NCI-H146 (cell line): ENCODE measurements at regions not wholly inside any gene's neighbourhood (a gene's known extent, or its start where the extent isn't known, plus 50 kb on each side); places are given as distances from the start of the nearest gene placed in this dataset.

ENCODE experiments used
- DNase-seq: peaks from one replicate; lab custom pipeline; 2025; lab: John Stamatoyannopoulos, UW

DNA sequence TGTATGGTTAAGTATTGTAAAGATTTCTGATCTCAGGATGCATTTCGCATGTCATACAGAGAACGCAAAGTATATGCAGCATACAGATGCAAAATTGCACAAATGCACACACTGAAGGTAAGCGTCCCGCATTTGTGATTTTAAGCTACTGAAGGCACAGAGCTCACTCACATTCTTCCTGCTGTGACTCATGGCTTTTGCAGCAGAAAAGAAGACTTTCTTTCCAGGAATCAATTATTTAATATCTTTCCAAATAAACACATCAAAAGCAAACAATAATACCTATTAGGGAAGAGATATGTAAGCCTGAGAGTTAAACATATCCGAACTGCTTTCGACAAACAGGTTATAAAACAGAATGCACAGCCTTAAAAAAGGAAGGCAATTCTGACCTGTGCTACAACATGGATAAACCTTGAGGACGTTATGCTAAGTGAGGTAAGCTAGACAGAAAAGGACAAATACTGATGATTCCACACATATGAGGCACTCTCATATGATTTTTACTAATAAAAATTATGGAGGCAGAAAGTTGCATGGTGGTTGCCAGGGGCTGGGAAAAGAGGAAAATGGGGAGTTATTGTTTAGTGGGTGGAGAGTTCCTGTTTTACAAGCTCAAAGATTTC is 109.0 kb downstream of the TFAP2A start:
- DNase-seq = no peak

GRCh38 chr6:10303608-10304506 is 111.0 kb downstream of the TFAP2A start:
- no peak for DNase-seq

DNA sequence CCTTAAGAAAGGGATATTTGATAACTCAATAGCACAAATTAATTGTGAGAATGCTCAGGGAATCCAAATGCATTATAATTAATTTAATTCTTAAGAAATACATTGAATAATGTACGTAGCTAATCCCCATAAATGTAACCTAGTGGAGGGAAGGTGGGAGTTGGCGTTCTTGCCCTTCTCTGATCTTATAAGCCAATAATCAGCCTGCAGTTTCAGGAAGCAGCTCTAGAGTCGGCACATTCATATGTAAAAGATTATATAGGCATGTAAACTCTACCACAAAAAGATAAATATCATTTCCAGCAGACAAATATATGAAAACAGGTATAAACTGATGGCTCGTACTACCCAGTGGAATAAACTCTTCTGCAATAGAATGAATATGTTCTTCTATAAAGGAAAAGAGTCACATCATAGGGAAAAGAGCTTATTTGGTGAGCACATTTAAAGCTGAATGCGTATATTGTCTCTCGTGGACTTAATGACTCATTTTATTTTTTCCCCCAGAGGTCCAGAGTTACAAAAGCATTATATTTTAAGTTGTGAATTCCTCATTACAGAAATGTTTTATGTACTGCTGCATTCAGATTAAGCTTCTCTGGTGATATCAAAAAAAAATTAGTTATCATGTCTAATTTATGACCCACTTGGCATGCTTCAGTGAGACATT is 112.2 kb downstream of the TFAP2A start:
- DNase-seq = no peak

DNA sequence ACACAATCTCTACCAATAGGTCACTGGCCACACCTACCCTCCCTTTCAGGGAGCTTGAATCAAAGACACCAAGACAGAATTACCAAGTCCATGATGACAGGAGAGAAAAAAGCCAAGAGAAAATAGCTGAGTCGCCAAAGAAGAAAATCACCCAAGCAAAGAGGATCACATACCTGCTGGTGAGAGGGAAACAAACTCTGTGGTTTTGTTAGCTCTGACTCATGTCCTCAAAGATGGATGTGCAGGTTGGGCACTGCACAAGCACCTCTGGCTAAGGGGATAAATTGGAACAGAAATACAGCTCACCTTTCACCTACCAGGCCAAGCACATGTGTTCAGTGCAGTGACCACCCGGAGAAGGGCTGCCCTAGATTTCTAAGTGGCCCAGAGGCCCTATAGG is 114.8 kb downstream of the TFAP2A start:
- no peak for DNase-seq

- DNase-seq = no peak
Observed at GRCh38 chr6:10297832-10298231, 117.0 kb downstream of the TFAP2A start.

- no peak for DNase-seq
Observed at GRCh38 chr6:10278746-10279145, 136.1 kb downstream of the TFAP2A start.

DNA sequence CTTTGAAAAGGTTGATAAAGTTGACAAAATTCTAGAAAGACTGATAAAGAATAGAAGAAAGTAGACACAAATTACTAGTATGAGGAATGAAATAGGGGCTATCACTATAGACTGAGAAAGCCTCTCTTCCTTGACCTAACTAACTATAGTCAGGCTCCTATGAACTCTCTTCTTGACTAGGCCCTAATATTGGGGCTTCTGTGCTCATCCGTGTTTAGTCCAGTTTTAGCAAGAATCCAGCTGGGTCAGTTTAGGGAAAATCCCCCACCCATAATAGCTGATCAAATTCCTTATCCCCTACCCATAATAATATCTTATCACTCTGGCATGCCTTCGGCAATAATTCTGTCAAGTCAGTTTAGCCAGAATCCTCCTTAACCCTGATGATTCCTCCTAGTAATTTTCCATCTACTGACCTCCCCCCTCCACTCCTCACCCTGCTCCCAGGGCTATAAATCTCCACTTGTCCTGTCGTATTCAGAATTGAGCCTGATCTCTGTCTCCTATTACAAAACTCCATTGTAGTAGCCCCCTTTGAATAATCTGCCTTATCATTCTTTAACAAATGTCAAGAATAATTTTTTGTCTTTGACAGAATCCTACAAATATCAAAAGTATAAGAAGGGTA is 138.1 kb downstream of the TFAP2A start:
- DNase-seq = no peak

DNA sequence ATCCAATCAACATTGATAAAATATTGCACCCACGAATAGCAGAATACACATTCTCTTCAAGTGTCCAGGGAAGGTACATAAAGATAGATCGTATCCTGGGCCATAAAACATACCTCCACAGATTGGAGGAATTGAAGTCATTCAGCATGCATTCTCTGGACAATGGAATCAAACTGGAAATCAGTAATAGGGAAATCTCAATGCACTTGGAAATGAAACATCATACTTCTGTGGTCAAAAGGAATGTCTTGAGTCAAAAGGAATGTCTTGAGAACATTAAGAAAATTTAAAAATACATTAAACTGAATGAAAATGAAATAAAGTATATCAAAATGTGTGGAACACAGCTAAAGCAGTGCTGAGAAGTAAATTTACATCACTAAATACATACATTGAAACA is 138.8 kb downstream of the TFAP2A start:
- DNase-seq = no peak

DNA sequence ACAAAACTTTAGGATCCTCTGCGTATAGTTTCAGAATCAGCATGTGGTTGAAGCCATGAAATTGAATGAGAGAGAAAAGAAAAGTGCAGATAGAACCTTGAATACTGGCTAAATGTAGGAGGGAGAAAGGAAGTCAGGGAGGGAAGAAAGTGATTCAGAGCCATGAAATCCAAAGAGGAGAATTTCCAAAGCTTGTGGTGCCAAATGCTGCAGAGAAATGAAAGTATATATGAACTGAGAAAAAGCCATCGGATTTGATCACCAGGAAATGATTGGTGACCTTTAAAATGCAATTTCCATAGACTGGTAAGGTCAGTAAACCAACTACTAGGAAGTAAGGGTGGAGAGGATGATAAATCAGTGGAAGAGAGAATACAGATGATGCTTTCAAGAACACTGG is 142.3 kb downstream of the TFAP2A start:
- no peak for DNase-seq

GRCh38 chr6:10271982-10272381 is 142.9 kb downstream of the TFAP2A start:
- DNase-seq = peak; percentile 10

DNA sequence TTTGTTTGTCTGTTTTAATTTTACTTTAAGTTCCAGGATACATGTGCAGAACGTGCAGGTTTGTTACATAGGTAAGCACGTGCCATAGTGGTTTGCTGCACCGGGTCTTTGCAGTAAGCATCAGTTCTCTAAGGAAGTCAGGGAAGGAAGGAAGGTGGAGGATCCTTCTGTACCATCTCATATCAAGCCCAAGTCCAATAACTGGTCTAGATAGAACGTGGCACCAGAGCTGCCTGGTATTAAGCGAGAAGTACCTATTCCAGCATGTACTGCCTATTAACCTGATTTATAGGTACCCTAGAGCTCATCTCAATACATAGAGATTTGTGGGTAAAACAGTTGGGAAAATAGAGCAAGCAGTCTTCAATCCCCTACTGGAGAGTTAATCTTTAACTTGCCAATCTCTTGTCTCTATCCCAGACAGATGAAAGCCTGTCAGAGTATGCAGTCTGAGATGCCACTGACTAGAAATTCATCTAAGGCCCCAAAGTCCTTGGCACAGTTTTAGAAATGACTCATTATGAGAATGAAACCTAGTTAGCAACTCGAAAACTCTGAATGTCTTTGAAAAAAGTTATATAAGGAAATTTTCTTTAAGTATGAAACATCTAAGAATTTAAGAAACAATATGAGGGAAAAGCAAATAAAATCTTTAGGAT is 144.9 kb downstream of the TFAP2A start:
- DNase-seq = no peak

DNA sequence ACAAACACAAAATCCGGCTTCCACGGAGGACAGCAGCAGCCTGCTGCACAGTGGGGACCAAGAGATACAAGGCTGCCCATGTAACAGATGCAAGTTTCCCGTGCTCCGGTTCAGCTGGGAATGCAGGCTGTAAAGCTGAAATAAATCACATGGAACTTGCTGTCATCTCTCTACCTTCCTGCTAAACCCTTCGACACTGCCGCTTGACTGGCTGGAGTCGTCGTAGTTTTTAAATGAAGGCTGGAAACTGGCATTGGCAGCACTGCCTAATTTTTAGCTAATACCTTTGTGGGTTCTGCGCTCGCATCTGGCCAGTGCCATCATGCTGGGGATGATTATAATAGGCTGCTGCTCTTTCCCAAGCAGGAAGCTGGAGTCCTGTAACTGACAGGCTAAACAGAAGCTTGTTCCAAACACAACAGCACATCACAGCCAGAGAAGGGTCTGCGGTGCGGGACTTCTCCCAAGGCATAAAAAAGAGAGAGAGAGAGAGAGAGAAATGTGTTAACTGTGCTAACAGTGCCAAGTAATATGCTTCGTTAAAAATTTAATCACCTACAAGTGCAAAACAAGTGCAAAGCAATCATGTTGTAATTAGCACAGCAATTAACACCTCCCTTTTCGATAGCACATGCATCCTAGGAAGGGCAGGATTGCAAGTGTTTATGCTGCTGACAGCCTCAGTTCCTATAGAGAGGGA is 146.1 kb downstream of the TFAP2A start:
- peak; percentile 63 for DNase-seq

GRCh38 chr6:10268111-10268510 is 146.8 kb downstream of the TFAP2A start:
- DNase-seq = peak; percentile 32

DNA sequence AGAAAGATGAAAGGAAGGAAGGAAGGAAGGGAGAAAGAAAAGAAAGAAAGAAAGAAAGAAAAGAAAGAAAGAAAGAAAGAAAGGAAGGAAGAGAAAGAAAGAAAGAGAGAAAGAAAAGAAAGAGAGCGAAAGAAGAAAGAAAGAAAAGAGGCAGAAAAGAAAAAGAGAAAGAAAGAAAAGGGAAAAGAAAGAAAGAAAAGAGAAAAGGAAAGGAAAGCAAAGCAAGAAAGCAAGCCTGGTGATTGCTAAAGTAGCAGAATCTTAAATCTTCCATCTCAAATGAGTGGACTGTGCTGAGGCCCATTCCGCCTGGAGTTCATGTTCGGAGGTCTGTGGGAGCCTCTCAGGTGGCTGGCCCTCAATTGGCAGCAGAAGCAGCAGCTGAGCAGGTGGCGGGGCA is 148.4 kb downstream of the TFAP2A start:
- DNase-seq = no peak

GRCh38 chr6:10266061-10266460 is 148.8 kb downstream of the TFAP2A start:
- DNase-seq = no peak

DNA sequence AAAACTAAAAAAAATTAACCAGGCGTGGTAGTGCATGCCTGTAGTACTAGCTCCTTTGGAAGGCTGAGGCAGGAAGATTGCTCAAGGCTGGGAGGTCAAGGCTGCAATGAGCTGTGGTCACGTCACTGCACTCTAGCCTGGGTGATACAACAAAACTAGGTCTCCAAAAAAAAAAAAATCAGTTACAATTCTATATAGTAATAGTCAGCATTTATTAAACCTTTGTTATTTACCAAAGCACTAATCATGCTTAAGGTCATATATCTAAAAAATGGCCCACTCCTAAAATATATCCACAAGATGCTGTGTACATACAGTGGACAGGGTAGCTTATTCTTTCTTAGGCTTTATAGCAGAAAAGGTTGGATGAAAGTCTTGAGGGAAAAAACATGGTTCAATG is 152.4 kb downstream of the TFAP2A start:
- DNase-seq = no peak

- no peak for DNase-seq
Observed at GRCh38 chr6:10259671-10260070, 155.2 kb downstream of the TFAP2A start.

- no peak for DNase-seq
Observed at GRCh38 chr6:10258341-10258740, 156.5 kb downstream of the TFAP2A start.

- no peak for DNase-seq
Observed at GRCh38 chr6:10256113-10256690, 158.7 kb downstream of the TFAP2A start.

DNA sequence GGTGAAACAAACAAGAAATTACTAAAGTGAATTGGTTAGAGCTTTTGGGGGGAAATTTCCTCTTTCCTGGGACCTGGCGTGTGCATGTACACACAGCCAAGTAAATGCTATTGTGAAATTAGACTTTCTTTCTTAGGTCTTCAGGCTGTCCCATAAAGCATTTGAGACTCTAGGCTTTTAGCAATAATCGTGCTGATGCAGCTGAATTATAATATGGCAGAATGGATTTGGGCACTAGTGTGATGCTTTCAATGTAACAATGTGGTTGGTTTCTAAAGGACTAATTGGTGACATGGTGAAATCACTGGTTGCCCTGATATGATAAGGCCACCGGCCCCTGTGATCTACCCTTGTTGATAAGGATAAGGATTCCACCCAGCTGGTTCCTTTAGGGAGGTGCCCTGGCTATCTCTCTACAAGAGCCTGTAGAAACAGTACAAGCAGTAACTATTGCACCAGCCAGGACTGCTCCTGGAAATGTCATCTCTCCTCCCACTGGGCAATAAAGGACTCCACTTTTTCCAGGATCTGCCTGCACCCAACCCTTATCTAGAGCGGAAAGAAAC is 164.1 kb downstream of the TFAP2A start:
- no peak for DNase-seq

GRCh38 chr6:10248378-10248843 is 166.5 kb downstream of the TFAP2A start:
- DNase-seq = no peak
